ENCODE measurements at regions not wholly inside any gene's neighbourhood (a gene's known extent, or its start where the extent isn't known, plus 50 kb on each side); places are given as distances from the start of the nearest gene placed in this dataset.

GRCh38 chr4:123952530-123953274 is 556.1 kb downstream of the SPRY1 start:
- DNase-seq = no peak

GRCh38 chr4:123953566-123953965 is 557.0 kb downstream of the SPRY1 start:
- no peak for DNase-seq

- DNase-seq = no peak
Observed at GRCh38 chr4:123954220-123954619, 557.6 kb downstream of the SPRY1 start.

GRCh38 chr4:123955167-123955800 is 558.7 kb downstream of the SPRY1 start:
- DNase-seq = no peak

GRCh38 chr4:123956204-123956603 is 559.6 kb downstream of the SPRY1 start:
- DNase-seq = no peak

- DNase-seq = no peak
Observed at GRCh38 chr4:123966990-123967769, 570.6 kb downstream of the SPRY1 start.

GRCh38 chr4:123972031-123972430 is 575.4 kb downstream of the SPRY1 start:
- DNase-seq = no peak

- DNase-seq = no peak
Observed at GRCh38 chr4:123974386-123975149, 578.0 kb downstream of the SPRY1 start.

GRCh38 chr4:123976285-123976684 is 579.7 kb downstream of the SPRY1 start:
- no peak for DNase-seq

GRCh38 chr4:123976819-123977218 is 580.2 kb downstream of the SPRY1 start:
- no peak for DNase-seq

GRCh38 chr4:123977641-123978081 is 581.1 kb downstream of the SPRY1 start:
- DNase-seq = no peak

- no peak for DNase-seq
Observed at GRCh38 chr4:123978637-123979036, 582.0 kb downstream of the SPRY1 start.

- DNase-seq = no peak
Observed at GRCh38 chr4:123980736-123981300, 584.2 kb downstream of the SPRY1 start.

- DNase-seq = no peak
Observed at GRCh38 chr4:123984886-123985285, 588.3 kb downstream of the SPRY1 start.

- DNase-seq = no peak
Observed at GRCh38 chr4:123986268-123986798, 589.7 kb downstream of the SPRY1 start.

- no peak for DNase-seq
Observed at GRCh38 chr4:123987408-123987807, 590.8 kb downstream of the SPRY1 start.

- DNase-seq = no peak
Observed at GRCh38 chr4:123990310-123990870, 593.8 kb downstream of the SPRY1 start.

GRCh38 chr4:123994917-123995316 is 598.3 kb downstream of the SPRY1 start:
- DNase-seq = no peak

- DNase-seq = no peak
Observed at GRCh38 chr4:123995936-123996335, 599.3 kb downstream of the SPRY1 start.

- no peak for DNase-seq
Observed at GRCh38 chr4:123996718-123997510, 600.3 kb downstream of the SPRY1 start.
